Stomach (tissue), 4 donors: ENCODE measurements at regions not wholly inside any gene's neighbourhood (a gene's known extent, or its start where the extent isn't known, plus 50 kb on each side); places are given as distances from the start of the nearest gene placed in this dataset.

Experiments used
- EP300 ChIP-seq: sonication (generic); formaldehyde crosslinking; IDR thresholded peaks from one replicate; pipeline ENCODE4 v1.6.1; 2017; ENCODE audit warnings: antibody characterized with exemption
- POLR2A ChIP-seq, 4 donors: fragments of 450-650 bp; IDR thresholded peaks; one replicate each; pipeline ENCODE4 v1.6.1; 2016; ENCODE audit warnings: antibody characterized with exemption in 4 of 4, control low read depth in 2 of 4, mild to moderate bottlenecking in 1 of 4, moderate library complexity in 1 of 4
- POLR2AphosphoS5 ChIP-seq, 3 donors: sonication (generic); formaldehyde crosslinking; IDR thresholded peaks; one replicate each; pipeline ENCODE4 v1.6.1; 2016; ENCODE audit warnings: antibody characterized with exemption in 3 of 3
- TF ChIP-seq, protein P1 (sequence below), 7 experiments: fragments of 450-650 bp in 4 of 7; fragments of 200-600 bp in 3 of 7; sonication (generic) in 3 of 7; IDR thresholded peaks; one replicate each; pipeline ENCODE4 v1.5.1; 2016 to 2019; ENCODE audit warnings: antibody characterized with exemption in 7 of 7, control low read depth in 2 of 7, mild to moderate bottlenecking in 1 of 7

DNA sequence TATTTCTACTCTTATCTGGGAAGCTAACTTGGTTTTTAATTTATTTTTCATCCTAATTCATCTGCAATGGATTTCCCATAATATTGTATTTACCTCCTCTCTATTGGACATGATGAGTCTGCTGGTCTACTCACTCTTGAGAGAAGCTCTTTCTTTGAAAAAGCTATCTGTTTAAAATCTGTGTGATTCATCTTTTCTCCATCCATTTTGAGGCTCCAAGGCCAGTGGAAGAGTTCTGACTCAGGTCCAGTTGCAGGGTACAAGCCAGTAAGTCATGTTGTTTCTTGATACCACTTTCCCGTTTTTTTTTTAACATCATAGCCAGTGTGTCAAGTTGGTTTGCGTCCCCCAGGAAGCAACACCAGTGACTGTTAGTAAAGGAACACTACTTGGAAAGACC, 160.3 kb upstream of the BMP4 start:
- TF ChIP-seq, protein P1, sequence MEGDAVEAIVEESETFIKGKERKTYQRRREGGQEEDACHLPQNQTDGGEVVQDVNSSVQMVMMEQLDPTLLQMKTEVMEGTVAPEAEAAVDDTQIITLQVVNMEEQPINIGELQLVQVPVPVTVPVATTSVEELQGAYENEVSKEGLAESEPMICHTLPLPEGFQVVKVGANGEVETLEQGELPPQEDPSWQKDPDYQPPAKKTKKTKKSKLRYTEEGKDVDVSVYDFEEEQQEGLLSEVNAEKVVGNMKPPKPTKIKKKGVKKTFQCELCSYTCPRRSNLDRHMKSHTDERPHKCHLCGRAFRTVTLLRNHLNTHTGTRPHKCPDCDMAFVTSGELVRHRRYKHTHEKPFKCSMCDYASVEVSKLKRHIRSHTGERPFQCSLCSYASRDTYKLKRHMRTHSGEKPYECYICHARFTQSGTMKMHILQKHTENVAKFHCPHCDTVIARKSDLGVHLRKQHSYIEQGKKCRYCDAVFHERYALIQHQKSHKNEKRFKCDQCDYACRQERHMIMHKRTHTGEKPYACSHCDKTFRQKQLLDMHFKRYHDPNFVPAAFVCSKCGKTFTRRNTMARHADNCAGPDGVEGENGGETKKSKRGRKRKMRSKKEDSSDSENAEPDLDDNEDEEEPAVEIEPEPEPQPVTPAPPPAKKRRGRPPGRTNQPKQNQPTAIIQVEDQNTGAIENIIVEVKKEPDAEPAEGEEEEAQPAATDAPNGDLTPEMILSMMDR (IDR thresholded peaks at IDR 0.05): no peak
- no peak for TF ChIP-seq POLR2A (IDR thresholded peaks at IDR 0.05)
- no peak for TF ChIP-seq EP300
- TF ChIP-seq POLR2AphosphoS5 (IDR thresholded peaks at IDR 0.05): no peak
